HUDEP-2 (cell line): ENCODE measurements at regions not wholly inside any gene's neighbourhood (a gene's known extent, or its start where the extent isn't known, plus 50 kb on each side); places are given as distances from the start of the nearest gene placed in this dataset.

ENCODE experiments used
- DNase-seq, 76 experiments: peaks; one replicate each; lab custom pipeline; 2025; ENCODE audit not compliant: unreplicated experiment in 76 of 76; lab: John Stamatoyannopoulos, UW

DNA sequence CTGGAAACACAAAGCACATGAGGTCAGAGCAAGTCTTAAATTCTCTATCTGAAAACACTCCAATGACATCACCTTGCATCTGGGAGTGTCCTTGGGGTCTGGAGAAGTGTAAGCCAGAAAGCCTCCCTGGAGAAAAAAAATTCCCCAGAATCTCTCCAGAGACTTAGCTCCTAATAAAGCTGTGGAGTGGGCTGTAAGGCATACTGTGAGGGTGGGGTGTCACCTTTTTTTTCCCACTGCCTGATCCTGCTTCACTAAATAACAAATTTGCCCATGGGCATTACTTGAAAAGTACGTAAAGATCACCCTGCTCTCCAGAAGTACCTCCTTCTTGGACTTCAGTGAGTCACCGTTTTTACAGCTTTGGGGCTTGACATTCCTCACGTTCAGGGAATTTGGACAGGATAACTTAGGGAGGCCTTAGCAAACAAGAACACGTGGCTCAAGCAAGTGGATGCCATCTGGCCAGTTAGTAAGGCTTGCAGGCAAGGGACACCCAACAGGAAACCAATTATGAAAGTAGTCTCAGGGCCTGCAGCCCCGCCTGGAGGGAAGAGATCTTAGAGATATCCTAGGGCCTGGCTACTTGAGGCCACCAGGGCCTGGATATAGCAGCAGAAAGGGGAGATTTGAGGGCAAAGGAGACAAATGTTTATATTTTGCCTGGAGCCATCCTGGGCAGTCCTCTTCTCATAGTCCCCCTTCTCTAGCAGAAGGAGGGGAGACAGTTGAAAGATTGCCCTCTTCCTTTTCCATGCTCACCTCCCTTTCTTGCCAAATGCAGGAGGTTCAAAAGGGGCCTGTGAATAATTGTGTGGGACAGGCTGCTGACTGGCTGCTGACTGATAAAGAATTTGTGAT, 60.1 kb upstream of the PLAC1 start:
- no peak for DNase-seq

DNA sequence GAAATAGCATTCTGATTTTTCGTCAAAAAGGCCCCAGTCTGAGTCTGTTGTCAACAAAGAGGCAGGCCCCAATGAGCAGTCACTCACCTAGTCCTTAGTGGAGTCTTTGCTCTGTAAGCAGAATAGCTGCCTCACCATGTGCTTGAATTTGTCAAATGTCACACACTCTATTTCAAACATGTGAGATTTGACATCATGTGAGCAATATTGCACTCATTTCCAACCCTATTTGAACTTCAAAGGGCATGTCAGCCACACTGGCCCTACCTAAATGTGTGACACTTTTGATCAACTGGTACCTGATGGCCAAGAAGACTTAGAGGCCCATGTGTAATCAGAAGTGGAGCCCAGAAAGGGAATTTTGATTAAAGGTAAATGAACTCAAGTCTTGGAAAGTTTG, 59.4 kb upstream of the PLAC1 start:
- no peak for DNase-seq

DNA sequence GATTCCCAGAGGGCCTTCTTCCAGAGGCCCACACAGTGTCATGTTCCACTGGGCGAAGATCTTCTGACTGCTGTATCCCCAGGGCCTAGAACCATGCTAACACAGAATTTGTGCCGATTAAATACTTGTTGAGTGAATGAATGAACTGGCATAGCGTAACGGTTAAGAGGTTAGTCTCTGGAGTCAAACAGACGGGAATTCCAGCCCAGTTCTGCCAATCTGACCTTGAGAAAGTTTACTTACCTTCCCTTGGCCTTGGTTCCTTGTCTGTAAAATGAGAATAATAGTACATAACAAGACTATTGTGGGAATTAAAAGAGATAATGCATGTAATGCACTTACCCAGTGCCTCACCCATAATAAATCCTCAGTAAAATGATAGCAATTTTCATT, 58.3 kb upstream of the PLAC1 start:
- no peak for DNase-seq

DNA sequence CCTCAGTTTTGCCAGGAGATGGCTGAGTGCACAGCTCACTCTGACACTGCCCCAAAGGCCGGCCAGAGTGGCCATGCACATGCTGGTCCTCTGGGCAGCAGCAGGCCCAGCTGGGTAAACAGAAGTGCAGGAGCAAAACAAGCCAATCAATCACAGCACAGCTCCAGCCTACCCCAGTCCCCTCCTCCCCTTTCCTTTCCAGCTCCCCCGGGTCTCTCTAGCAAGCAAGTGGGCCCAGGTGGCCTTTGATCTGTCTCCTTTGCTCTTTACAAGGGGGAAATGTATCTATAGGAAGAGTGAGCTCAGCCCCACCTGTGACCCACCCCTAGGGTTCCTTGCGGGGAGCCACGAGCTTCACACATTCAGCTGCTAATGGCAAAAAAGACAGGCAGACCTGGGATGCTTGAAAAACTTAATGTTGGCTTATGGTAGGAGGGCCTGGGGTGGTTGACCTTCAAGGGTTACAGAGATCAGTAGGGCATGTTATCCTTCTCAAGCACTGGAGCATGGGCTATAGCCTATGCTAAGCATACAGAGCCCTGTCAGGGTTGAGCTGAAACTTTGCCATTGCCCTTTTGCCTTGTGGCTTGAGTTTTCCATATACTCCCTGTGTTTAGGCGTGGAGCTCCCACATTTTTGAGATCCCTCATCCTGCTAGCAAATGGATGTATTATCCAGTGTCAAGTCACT, 57.8 kb upstream of the PLAC1 start:
- DNase-seq: no peak

DNA sequence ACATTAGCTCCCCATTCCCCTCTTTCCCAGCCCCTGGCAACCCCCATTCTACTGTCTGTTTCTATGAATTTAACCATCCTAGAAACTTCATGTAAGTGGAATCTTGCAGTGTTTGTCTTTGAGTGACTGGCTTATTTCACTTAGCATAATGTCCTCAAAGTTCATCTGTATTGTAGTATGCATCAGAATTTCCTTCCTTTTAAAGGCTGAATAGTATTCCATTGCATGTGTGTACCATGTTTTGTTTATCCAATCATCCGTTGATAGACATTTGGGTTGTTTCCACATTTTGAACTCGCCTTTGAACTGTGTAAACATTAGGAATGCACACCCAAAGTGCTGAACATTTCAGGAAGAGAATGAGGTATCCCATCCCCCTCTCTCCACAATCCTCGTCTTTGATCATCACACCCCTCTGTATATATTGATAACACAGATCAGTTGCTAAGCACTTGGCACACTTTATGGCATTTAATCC, 56.4 kb upstream of the PLAC1 start:
- DNase-seq: no peak

DNA sequence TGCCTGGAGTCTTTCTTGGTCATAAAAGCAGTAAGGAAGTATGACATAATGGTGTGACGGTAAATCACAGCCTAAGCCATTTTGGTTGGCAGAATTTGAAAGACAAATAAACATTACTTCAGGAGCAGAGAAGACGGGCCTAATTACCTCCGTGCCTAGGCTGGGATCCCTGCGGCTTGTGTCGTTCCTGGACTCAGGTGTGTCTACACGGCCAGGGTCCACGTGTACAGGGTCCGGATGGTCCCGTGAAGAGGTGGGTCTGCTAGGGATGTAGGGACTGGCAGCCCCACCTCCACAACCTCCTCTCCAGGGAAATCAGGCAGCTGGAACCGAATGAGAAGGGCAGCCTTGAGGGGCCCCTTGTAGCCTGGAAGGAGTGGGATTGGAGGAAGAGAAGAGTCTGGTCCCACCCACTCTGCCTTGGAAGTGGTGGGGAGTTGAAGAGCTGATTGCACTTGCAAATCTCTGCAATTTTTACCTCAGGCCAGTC, 55.4 kb upstream of the PLAC1 start:
- DNase-seq: no peak

DNA sequence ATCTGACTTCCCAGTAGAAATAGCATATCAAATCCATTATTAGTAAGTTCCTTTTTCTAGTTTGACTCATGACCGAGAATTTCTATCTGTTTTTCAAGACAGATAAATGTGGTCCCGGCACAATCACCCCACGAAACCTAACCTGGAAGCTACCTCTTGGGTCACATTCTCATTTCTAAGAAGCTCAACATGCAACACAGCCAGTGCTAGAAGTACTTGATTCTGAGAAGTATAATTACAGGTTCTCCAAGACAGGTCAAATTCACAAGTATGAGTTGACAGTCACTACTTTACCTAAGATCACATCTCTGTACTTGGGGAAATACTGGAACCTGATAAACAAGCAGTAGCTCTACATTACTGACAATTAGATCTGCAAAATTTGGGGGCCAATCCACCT, 54.0 kb upstream of the PLAC1 start:
- DNase-seq: no peak

DNA sequence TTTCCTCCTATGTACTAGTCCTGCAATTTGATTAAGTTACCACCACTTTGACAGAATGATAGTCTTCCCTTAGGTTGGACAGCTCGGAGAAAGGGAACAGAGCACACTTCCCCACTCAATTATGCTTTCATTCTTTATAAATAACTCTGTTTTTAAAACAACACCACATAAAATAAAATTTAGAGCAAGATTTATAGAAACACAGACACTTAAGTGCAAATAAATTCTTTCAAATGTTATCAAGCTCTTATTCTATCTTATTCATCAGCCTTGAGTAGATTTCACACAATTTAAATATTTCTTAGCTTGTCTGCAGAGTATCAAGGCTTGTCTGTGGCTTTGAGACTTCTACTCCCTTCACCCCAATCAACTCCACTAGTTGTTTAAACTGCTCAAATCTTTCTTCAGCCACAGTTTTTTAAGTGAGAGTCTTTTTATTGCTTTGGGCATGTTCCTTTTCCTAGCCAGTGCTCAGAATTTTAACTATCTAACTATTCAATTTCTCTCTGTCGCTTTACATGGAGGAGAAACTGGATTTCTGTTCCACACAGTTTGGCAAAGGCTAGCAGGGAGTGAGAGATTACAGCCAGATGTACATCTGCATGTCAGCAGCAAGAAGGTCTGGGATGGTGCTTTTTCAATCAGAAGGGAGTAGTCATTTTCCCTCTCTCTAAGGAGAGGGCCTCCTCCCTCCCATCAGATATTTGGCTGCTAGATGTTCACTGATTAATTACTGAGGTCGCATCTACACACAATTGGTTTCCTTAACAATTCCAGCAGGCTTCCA, 53.1 kb upstream of the PLAC1 start:
- DNase-seq: no peak
